HG03025 (cell line): ENCODE measurements at regions not wholly inside any gene's neighbourhood (a gene's known extent, or its start where the extent isn't known, plus 50 kb on each side); places are given as distances from the start of the nearest gene placed in this dataset.

ENCODE experiments used
- ATAC-seq: cut with Tn5 transposase; IDR thresholded peaks from one replicate; pipeline ENCODE4 v1.9.1; 2021; ENCODE audit warnings: mild to moderate bottlenecking, moderate library complexity; ENCODE audit not compliant: unreplicated experiment, low FRiP score

- ATAC-seq: no peak
Observed at GRCh38 chr3:113051787-113052186, 61.0 kb downstream of the GTPBP8 start.

GRCh38 chr3:113053169-113053568 lies 62.4 kb downstream of the GTPBP8 start:
- ATAC-seq: no peak

GRCh38 chr3:113054552-113054951 lies 63.8 kb downstream of the GTPBP8 start:
- no peak for ATAC-seq

GRCh38 chr3:113055201-113055600 lies 64.4 kb downstream of the GTPBP8 start:
- ATAC-seq: no peak

GRCh38 chr3:113055961-113056360 lies 65.2 kb downstream of the GTPBP8 start:
- ATAC-seq: no peak

GRCh38 chr3:113057117-113057516 lies 66.3 kb downstream of the GTPBP8 start:
- ATAC-seq: peak; percentile 73

GRCh38 chr3:113058188-113058587 lies 67.4 kb downstream of the GTPBP8 start:
- no peak for ATAC-seq

GRCh38 chr3:113062705-113063104 lies 71.9 kb downstream of the GTPBP8 start:
- no peak for ATAC-seq

- ATAC-seq: no peak
Observed at GRCh38 chr3:113063126-113063894, 72.5 kb downstream of the GTPBP8 start.

GRCh38 chr3:113064183-113064582 lies 73.4 kb downstream of the GTPBP8 start:
- ATAC-seq: no peak

- no peak for ATAC-seq
Observed at GRCh38 chr3:113065336-113065735, 74.6 kb downstream of the GTPBP8 start.

GRCh38 chr3:113070072-113070640 lies 79.4 kb downstream of the GTPBP8 start:
- no peak for ATAC-seq

- no peak for ATAC-seq
Observed at GRCh38 chr3:113070681-113071113, 79.9 kb downstream of the GTPBP8 start.

- ATAC-seq: no peak
Observed at GRCh38 chr3:113075588-113075987, 84.8 kb downstream of the GTPBP8 start.

GRCh38 chr3:113079218-113079961 lies 88.6 kb downstream of the GTPBP8 start:
- ATAC-seq: peak; percentile 87

GRCh38 chr3:113084777-113085176 lies 94.0 kb downstream of the GTPBP8 start:
- ATAC-seq: no peak

GRCh38 chr3:113086560-113087461 lies 96.0 kb downstream of the GTPBP8 start:
- no peak for ATAC-seq

- no peak for ATAC-seq
Observed at GRCh38 chr3:113088616-113089015, 97.8 kb downstream of the GTPBP8 start.

- ATAC-seq: no peak
Observed at GRCh38 chr3:113091417-113091816, 100.6 kb downstream of the GTPBP8 start.

GRCh38 chr3:113092746-113093145 lies 102.0 kb downstream of the GTPBP8 start:
- no peak for ATAC-seq
